ENCODE measurements at regions not wholly inside any gene's neighbourhood (a gene's known extent, or its start where the extent isn't known, plus 50 kb on each side); places are given as distances from the start of the nearest gene placed in this dataset.

DNA sequence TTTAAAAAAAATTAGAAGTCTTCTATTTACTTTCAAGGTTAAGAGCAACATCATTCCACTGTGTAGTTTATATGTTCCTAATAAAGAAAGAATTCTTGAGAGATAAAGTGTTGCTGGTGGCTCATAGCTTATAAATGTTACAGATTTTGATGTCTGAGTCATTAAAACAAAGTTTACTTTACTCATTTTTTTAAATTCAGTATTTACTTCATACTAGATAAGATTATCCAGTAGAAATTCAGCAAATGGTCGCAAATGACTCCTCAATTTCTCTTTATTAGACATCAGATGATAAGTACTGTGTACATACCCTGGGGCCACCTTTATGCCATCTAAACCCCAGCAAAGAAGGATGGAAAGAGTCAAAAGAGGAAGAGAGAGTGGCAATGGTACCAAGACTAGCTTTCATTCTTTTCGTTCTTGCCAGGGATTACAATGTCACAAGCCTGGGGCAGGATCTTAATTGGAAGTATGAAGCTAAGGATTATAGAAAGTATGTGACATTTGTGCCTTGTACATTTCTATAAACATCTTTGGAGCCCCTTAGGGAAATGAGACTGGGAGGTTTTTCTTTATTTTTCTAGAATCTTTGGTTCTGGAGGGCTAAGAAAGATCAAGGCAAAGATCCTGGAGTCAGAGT, 206.1 kb downstream of the CHRM2 start:
- TF ChIP-seq, protein P1, sequence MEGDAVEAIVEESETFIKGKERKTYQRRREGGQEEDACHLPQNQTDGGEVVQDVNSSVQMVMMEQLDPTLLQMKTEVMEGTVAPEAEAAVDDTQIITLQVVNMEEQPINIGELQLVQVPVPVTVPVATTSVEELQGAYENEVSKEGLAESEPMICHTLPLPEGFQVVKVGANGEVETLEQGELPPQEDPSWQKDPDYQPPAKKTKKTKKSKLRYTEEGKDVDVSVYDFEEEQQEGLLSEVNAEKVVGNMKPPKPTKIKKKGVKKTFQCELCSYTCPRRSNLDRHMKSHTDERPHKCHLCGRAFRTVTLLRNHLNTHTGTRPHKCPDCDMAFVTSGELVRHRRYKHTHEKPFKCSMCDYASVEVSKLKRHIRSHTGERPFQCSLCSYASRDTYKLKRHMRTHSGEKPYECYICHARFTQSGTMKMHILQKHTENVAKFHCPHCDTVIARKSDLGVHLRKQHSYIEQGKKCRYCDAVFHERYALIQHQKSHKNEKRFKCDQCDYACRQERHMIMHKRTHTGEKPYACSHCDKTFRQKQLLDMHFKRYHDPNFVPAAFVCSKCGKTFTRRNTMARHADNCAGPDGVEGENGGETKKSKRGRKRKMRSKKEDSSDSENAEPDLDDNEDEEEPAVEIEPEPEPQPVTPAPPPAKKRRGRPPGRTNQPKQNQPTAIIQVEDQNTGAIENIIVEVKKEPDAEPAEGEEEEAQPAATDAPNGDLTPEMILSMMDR (IDR thresholded peaks at IDR 0.05) = no peak
- TF ChIP-seq RAD21 (IDR thresholded peaks at IDR 0.05; ENCODE audit: low read length) (no peak), JUND (IDR thresholded peaks at IDR 0.05) (no peak), YY1 (IDR thresholded peaks at IDR 0.05; ENCODE audit: low read depth) (no peak), ELF1 (IDR thresholded peaks at IDR 0.05) (no peak)
